ENCODE measurements at regions not wholly inside any gene's neighbourhood (a gene's known extent, or its start where the extent isn't known, plus 50 kb on each side); places are given as distances from the start of the nearest gene placed in this dataset.

GRCh38 chr5:104739905-104740304 lies 1177.3 kb upstream of the NUDT12 start:
- DNase-seq = no peak

GRCh38 chr5:104739503-104739902 lies 1176.9 kb upstream of the NUDT12 start:
- no peak for DNase-seq

- DNase-seq = no peak
These were observed 1173.5 kb upstream of the NUDT12 start for GRCh38 chr5:104736073-104736472.

- DNase-seq = no peak
These were observed 1171.5 kb upstream of the NUDT12 start for GRCh38 chr5:104734046-104734445.

- DNase-seq = no peak
These were observed 1170.6 kb upstream of the NUDT12 start for GRCh38 chr5:104733063-104733669.

GRCh38 chr5:104731331-104731730 lies 1168.7 kb upstream of the NUDT12 start:
- no peak for DNase-seq

GRCh38 chr5:104708027-104708426 lies 1145.4 kb upstream of the NUDT12 start:
- DNase-seq = no peak

- no peak for DNase-seq
These were observed 1144.0 kb upstream of the NUDT12 start for GRCh38 chr5:104706600-104706999.

- no peak for DNase-seq
These were observed 1139.6 kb upstream of the NUDT12 start for GRCh38 chr5:104702212-104702611.

- no peak for DNase-seq
These were observed 1136.8 kb upstream of the NUDT12 start for GRCh38 chr5:104699438-104699837.

GRCh38 chr5:104661256-104661655 lies 1098.7 kb upstream of the NUDT12 start:
- DNase-seq = no peak

- DNase-seq = no peak
These were observed 1096.9 kb upstream of the NUDT12 start for GRCh38 chr5:104659497-104659896.

GRCh38 chr5:104652271-104652861 lies 1089.8 kb upstream of the NUDT12 start:
- peak; percentile 78 for DNase-seq

- DNase-seq = no peak
These were observed 1087.9 kb upstream of the NUDT12 start for GRCh38 chr5:104650313-104651055.

- no peak for DNase-seq
These were observed 1083.8 kb upstream of the NUDT12 start for GRCh38 chr5:104646416-104646815.

GRCh38 chr5:104643320-104643719 lies 1080.7 kb upstream of the NUDT12 start:
- DNase-seq = peak; percentile 72

GRCh38 chr5:104635227-104635626 lies 1072.6 kb upstream of the NUDT12 start:
- DNase-seq = no peak

GRCh38 chr5:104628911-104629310 lies 1066.3 kb upstream of the NUDT12 start:
- DNase-seq = no peak

- DNase-seq = no peak
These were observed 1063.5 kb upstream of the NUDT12 start for GRCh38 chr5:104626122-104626521.

- DNase-seq = no peak
These were observed 1049.4 kb upstream of the NUDT12 start for GRCh38 chr5:104612005-104612404.

- DNase-seq = no peak
These were observed 1048.7 kb upstream of the NUDT12 start for GRCh38 chr5:104611135-104611767.

GRCh38 chr5:104606258-104606829 lies 1043.8 kb upstream of the NUDT12 start:
- DNase-seq = no peak

- DNase-seq = no peak
These were observed 1037.1 kb upstream of the NUDT12 start for GRCh38 chr5:104599726-104600125.

Data from islet precursor cell (in vitro differentiated cells).